Adrenal gland (tissue), 9 donors: ENCODE measurements at regions not wholly inside any gene's neighbourhood (a gene's known extent, or its start where the extent isn't known, plus 50 kb on each side); places are given as distances from the start of the nearest gene placed in this dataset.

Experiments
- DNase-seq, 7 donors: peaks; one replicate each; pipeline ENCODE4 v3.0.0-alpha.2; 2019 to 2020
- H3K27ac ChIP-seq, 5 donors: fragments of 200-600 bp; sonication (generic) in 4 of 5; 1 replicate in 3 of 5; 2 replicates in 2 of 5; pipeline versions ENCODE4 v1.5.1 to v1.8.0; 2016 to 2020; ENCODE audit warnings: mild to moderate bottlenecking in 1 of 5
- H3K27me3 ChIP-seq: fragments of 200-600 bp; 2 replicates; pipeline ENCODE4 v1.8.0; 2021
- H3K36me3 ChIP-seq, 2 donors: fragments of 200-600 bp; replicated peaks in 1 of 2; 1 replicate in 1 of 2; 2 replicates in 1 of 2; pipeline versions ENCODE4 v1.5.1 to v1.8.0; 2018 to 2022
- H3K4me1 ChIP-seq, 2 donors: fragments of 200-600 bp; replicated peaks in 1 of 2; 1 replicate in 1 of 2; 2 replicates in 1 of 2; pipeline versions ENCODE4 v1.5.1 to v1.8.0; 2018 to 2021
- H3K4me3 ChIP-seq, 4 donors: fragments of 200-600 bp; sonication (generic) in 3 of 4; one replicate each; pipeline ENCODE4 v1.5.1; 2016 to 2018
- H3K9me3 ChIP-seq, 3 donors: fragments of 200-600 bp; sonication (generic) in 1 of 3; replicated peaks in 1 of 3; 1 replicate in 2 of 3; 2 replicates in 1 of 3; pipeline versions ENCODE4 v1.5.1 to v1.8.0; 2016 to 2021
- CTCF ChIP-seq, 6 experiments: fragments of 450-650 bp in 4 of 6; fragments of 200-600 bp in 2 of 6; sonication (generic) in 1 of 6; IDR thresholded peaks; 1 replicate in 5 of 6; 2 replicates in 1 of 6; pipeline versions ENCODE4 v1.5.1 to v1.8.0; 2016 to 2021; ENCODE audit warnings: antibody characterized with exemption in 6 of 6, mild to moderate bottlenecking in 2 of 6, moderate library complexity in 1 of 6
- POLR2A ChIP-seq, 2 donors: fragments of 450-650 bp; IDR thresholded peaks; one replicate each; pipeline ENCODE4 v1.6.1; 2017; ENCODE audit warnings: antibody characterized with exemption in 2 of 2, mild to moderate bottlenecking in 2 of 2, moderate library complexity in 1 of 2
- WGBS, 4 donors: extraction: QIAGEN DNeasy Blood & Tissue Kit in 2 of 4; methylation state at CpG; one replicate each; pipeline versions ENCODE4 v1.1.5 to v1.1.7; 2013 to 2017; 5-methylcytosine and 5-hydroxymethylcytosine counted together
- intact Hi-C, 2 donors: fragments of 100-400 bp; cut with DNase I; formaldehyde crosslinking; loops; one replicate each; pipeline versions ENCODE4 v1.14.1 to v1.15.0; 2022 to 2023
- donor health status: healthy with polysubstance abuse.
- donor health status: Bipolar disorder and iron deficiency.
- donor health status: DM: yes; HTN: yes; CAD: no.
- donor health status: DM: no; HTN: no; CAD: no.
- donor health status: DM: no; HTN: no; CAD: no.

GRCh38 chr6:168227840-168228239 lies 91.7 kb downstream of the DACT2 start:
- intact Hi-C loops, result no loop called here
- no peak overlapping the region for H3K27ac ChIP-seq
- no peaks in the 10 kb centered on the region for H3K9me3 ChIP-seq
- WGBS, 4 donors, result 77 to 88% (median 83%) methylated on average over 12 to 15 of the region's 15 CpGs
- H3K36me3 ChIP-seq, result no peaks in the 10 kb centered on the region
- H3K27me3 ChIP-seq, result peaks cover 5% of the 10 kb centered on the region
- no peaks in the 10 kb centered on the region for H3K4me1 ChIP-seq
- no peak for TF ChIP-seq POLR2A (IDR thresholded peaks at IDR 0.05)
- TF ChIP-seq CTCF (IDR thresholded peaks at IDR 0.05), result no peak
- DNase-seq, result no peak
- H3K4me3 ChIP-seq, result no peak overlapping the region

- Histone ChIP-seq H3K36me3 (no peaks in the 10 kb centered on the region), H3K9me3 (no peaks in the 10 kb centered on the region), H3K27me3 (peaks cover 5% of the 10 kb centered on the region), H3K4me1 (no peaks in the 10 kb centered on the region), H3K27ac (no peak overlapping the region), H3K4me3 (no peak overlapping the region)
- TF ChIP-seq POLR2A (IDR thresholded peaks at IDR 0.05) (no peak), CTCF (IDR thresholded peaks at IDR 0.05) (no peak)
- WGBS, 4 donors, result 68 to 83% (median 75%) methylated on average over 8 of the region's 8 CpGs
- intact Hi-C loops, result no loop called here
- no peak for DNase-seq
Observed at GRCh38 chr6:168226902-168227318, 92.7 kb downstream of the DACT2 start.

GRCh38 chr6:168226061-168226752 lies 93.4 kb downstream of the DACT2 start:
- DNase-seq, result no peak
- Histone ChIP-seq H3K4me1 (no peaks in the 10 kb centered on the region), H3K27ac (no peak overlapping the region), H3K27me3 (peaks cover 5% of the 10 kb centered on the region), H3K9me3 (no peaks in the 10 kb centered on the region), H3K36me3 (no peaks in the 10 kb centered on the region), H3K4me3 (no peak overlapping the region)
- intact Hi-C loops, result no loop called here
- no peak for TF ChIP-seq POLR2A (IDR thresholded peaks at IDR 0.05)
- no peak for TF ChIP-seq CTCF (IDR thresholded peaks at IDR 0.05)
- 58 to 78% (median 64%) methylated on average over 9 of the region's 9 CpGs for WGBS, 4 donors

- 45 to 67% (median 56%) methylated on average over 6 to 7 of the region's 7 CpGs for WGBS, 4 donors
- Histone ChIP-seq H3K4me3 (no peak overlapping the region), H3K27me3 (peaks cover 5% of the 10 kb centered on the region), H3K27ac (no peak overlapping the region), H3K36me3 (no peaks in the 10 kb centered on the region), H3K4me1 (no peaks in the 10 kb centered on the region), H3K9me3 (no peaks in the 10 kb centered on the region)
- intact Hi-C loops, result no loop called here
- DNase-seq, result no peak
- TF ChIP-seq POLR2A (IDR thresholded peaks at IDR 0.05) (no peak), CTCF (IDR thresholded peaks at IDR 0.05) (no peak)
Observed at GRCh38 chr6:168225471-168225911, 94.1 kb downstream of the DACT2 start.
